ENCODE measurements at regions not wholly inside any gene's neighbourhood (a gene's known extent, or its start where the extent isn't known, plus 50 kb on each side); places are given as distances from the start of the nearest gene placed in this dataset.

GRCh38 chr2:52919673-52920072 is 847.9 kb upstream of the CHAC2 start:
- CTCF ChIA-PET = no interaction called here
- POLR2A ChIA-PET = no interaction called here

GRCh38 chr2:52918551-52918950 is 849.1 kb upstream of the CHAC2 start:
- POLR2A ChIA-PET = no interaction called here
- CTCF ChIA-PET = no interaction called here

GRCh38 chr2:52916981-52917380 is 850.6 kb upstream of the CHAC2 start:
- CTCF ChIA-PET = no interaction called here
- POLR2A ChIA-PET = no interaction called here

GRCh38 chr2:52904355-52904891 is 863.2 kb upstream of the CHAC2 start:
- CTCF ChIA-PET = no interaction called here
- POLR2A ChIA-PET = no interaction called here

GRCh38 chr2:52897511-52898044 is 870.0 kb upstream of the CHAC2 start:
- POLR2A ChIA-PET = no interaction called here
- CTCF ChIA-PET = no interaction called here

DNA sequence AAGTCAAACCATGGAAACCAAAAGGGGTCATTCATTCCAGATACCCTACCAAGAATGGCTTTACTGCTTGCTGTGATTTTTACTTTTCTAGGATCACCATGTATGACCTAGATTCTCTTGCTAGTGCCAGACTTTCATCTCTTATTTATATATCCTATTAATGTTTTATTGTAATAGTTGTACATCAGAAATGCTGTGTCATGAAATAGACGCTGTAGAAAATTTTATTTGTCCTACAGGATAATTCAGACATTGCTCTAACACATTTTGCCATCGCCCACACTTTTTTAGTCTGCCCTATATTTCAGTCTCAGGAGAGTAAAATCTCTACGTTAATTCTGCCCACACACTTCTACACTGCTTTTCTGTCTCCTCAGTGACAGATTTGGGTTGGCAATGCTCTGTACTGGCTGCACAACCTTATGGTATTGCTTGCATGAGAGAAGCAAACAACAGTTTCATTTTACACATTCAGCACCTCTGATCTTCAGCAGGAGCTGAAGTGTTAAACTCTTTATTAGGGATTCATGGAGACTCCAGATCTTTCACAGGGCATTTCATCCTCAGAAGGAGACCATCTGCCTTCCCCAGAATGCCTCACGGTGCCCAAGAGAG is 871.8 kb upstream of the CHAC2 start:
- POLR2A ChIA-PET = no interaction called here
- CTCF ChIA-PET = no interaction called here

DNA sequence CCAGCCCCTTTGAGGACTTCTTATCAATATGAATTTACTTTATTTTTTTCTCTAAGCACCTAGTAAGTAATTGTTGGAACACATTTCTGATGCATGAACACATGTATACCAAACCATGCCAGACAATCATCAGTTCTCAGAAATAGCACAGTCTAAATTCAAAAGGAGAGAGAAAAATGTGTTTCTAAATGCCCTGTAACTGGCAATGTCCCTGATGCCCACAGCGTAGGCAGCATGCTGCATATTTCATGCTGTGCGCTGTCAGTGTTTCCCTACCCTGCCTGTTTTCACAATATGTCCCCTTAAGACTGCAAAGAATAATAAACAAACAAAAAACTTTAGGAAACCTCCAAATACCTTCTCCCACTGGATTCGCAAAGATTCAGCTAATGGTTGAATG is 881.0 kb upstream of the CHAC2 start:
- POLR2A ChIA-PET = no interaction called here
- CTCF ChIA-PET = no interaction called here

- CTCF ChIA-PET = no interaction called here
- POLR2A ChIA-PET = no interaction called here
Measured at GRCh38 chr2:52884761-52885352, 882.7 kb upstream of the CHAC2 start.

GRCh38 chr2:52882974-52883373 is 884.6 kb upstream of the CHAC2 start:
- POLR2A ChIA-PET = no interaction called here
- CTCF ChIA-PET = no interaction called here

DNA sequence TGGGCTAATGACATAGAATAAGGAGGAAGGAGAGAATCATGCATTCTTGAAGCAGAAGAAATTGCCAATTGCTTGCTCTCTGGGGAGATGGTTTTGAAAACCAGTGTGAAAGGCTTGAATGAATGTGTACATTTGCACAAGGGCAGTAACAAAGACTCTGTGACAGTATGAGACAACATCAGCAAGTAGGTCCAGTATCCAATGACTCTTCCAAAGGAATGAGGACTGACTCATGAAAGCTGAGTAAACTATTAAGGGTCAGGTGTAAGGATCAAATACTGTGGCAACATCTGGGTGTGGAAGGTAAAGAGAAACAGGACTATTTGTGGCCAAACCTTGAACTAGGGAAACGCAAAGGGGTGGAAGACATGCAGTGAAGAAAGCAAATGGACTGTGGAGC is 886.0 kb upstream of the CHAC2 start:
- ChIA-PET POLR2A (no interaction called here), CTCF (no interaction called here)

DNA sequence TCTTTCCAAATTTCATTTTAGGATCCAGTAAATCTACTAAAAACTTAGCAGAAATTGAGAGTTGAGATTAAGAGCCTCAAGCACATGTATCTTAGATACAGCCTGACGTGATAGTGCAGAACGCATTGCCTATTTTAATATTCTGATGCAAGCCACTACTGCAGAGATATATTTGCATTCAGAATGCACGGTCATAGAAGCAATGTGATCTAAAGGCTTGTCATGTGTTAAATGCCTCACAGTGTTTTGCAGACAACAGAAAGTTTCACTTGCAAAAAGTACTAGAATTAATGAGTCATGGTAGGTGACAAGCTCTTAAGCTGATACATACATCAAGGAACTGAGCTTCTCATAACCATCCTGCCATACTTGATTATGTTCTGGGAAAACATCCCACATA is 886.7 kb upstream of the CHAC2 start:
- ChIA-PET POLR2A (no interaction called here), CTCF (no interaction called here)

- ChIA-PET POLR2A (no interaction called here), CTCF (interaction anchor here (0.5 kb wide), 1 partner anchor 828 kb away, joined by 3 read pairs; no protein-coding TSS in a partner anchor)
Measured at GRCh38 chr2:52879561-52879960, 888.0 kb upstream of the CHAC2 start.

- ChIA-PET POLR2A (no interaction called here), CTCF (no interaction called here)
Measured at GRCh38 chr2:52877703-52878102, 889.9 kb upstream of the CHAC2 start.

DNA sequence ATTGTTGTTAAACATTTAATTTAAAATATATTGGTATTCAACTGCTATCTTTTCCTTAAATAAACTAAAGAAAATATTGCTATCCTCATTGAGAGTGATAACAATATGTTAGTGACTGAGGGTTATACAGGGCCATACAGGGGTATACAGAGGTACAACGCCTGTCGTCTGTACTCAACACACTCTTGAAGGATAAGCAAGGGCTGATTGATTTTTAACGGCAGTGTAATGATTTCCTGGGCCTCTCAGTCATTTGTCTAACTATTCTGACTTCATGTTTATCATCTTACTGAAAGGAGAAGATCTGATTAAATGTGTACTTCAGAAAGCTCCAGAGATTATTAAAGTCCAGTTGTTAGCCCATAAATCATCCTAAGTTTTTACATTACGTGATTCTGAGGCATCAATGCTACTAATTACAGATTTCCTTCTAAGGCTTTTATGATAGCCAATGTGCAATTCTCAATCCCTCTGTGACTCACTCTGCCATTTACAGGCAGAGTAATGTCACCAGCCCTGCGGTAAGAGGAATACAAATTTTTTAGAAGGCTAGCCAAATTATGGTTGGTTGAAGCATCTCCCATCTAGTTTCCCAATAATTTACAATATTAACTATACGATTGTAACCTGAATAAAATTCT is 893.0 kb upstream of the CHAC2 start:
- ChIA-PET POLR2A (no interaction called here), CTCF (no interaction called here)

GRCh38 chr2:52862801-52863200 is 904.8 kb upstream of the CHAC2 start:
- CTCF ChIA-PET = no interaction called here

DNA sequence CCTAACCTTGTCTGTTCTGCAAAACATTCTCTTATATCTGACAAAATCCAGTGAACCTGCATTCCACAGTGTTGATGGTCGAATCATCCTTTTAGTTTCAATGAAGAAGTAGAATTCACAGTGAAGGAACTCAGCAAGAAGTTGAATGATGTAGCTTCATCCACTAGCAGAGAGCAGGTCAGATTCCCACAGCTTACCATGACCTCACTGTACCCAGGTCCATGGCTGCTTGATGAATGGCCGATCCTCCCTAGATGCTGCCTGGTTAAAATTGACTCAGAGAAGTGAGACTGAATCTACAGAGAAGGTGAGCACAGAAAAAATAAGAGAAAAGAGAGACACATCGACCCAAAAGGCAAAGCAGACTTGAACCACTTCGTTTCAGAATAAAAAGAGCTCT is 906.0 kb upstream of the CHAC2 start:
- POLR2A ChIA-PET = no interaction called here
- CTCF ChIA-PET = no interaction called here

More at GRCh38 chr2:52862801-52863200, 904.8 kb upstream of the CHAC2 start:
- POLR2A ChIA-PET = no interaction called here

GRCh38 chr2:52859065-52859464 is 908.5 kb upstream of the CHAC2 start:
- POLR2A ChIA-PET = no interaction called here
- CTCF ChIA-PET = no interaction called here

DNA sequence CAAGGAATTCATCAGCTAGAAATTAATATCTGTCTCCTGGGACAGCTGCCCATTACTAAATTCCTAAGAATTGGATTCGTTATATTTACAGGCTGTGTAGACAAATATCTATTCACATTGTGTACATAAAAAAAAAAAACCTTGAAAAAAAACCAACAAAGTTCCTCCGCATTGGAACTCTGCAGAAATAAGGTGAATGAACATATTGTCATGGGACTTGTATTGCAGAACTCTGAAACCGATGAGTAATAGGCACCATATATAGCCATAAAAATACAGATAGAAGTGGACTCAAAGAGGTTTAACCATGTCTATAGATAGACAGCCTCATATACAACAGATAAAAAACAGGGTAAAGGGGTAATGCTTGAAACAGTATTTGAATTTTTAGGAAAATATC is 909.9 kb upstream of the CHAC2 start:
- ChIA-PET POLR2A (no interaction called here), CTCF (interaction anchor here (0.7 kb wide), 1 partner anchor 9 kb away, joined by 3 read pairs; no protein-coding TSS in a partner anchor)

DNA sequence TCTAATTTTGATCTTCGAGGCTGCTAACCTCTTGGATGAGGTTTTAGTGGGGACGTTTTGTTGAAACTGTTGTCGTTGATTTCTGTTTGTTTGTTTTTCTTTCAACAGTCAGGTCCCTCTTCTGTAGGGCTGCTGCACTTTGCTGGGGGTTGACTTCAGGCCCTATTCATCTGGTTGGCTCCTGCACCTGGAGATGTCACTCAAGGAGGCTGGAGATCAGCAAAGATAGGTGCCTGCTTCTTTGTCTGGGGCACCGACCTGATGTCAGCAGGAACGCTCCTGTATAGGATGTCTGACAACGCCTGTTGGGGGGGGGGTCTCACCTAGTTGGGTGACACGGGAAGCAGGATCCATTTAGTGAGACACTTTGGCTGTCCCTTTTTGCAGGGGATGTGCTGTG is 915.6 kb upstream of the CHAC2 start:
- ChIA-PET POLR2A (no interaction called here), CTCF (no interaction called here)

- ChIA-PET CTCF (no interaction called here), POLR2A (no interaction called here)
Measured at GRCh38 chr2:52844701-52845423, 922.7 kb upstream of the CHAC2 start.

- CTCF ChIA-PET = no interaction called here
- POLR2A ChIA-PET = no interaction called here
Measured at GRCh38 chr2:52835909-52836308, 931.7 kb upstream of the CHAC2 start.

All from activated CD8-positive, alpha-beta memory T cell treated with anti-CD3 and anti-CD28 coated beads for 36 hours (primary cell).